ENCODE measurements at regions not wholly inside any gene's neighbourhood (a gene's known extent, or its start where the extent isn't known, plus 50 kb on each side); places are given as distances from the start of the nearest gene placed in this dataset.
"Not testable (repeated sequence)": the region's sequence is repeated elsewhere in the genome, so short reads cannot be mapped to it uniquely, and the experiment has no call there.

GRCh38 chr5:3186156-3186555, 409.5 kb upstream of the IRX1 start:
- no peak for DNase-seq

- DNase-seq = no peak
Observed at GRCh38 chr5:3185488-3185887, 410.1 kb upstream of the IRX1 start.

GRCh38 chr5:3182133-3182876, 413.3 kb upstream of the IRX1 start:
- DNase-seq = no peak

- DNase-seq = no peak
Observed at GRCh38 chr5:3181671-3182070, 414.0 kb upstream of the IRX1 start.

GRCh38 chr5:3180636-3181035, 415.0 kb upstream of the IRX1 start:
- DNase-seq = no peak

DNA sequence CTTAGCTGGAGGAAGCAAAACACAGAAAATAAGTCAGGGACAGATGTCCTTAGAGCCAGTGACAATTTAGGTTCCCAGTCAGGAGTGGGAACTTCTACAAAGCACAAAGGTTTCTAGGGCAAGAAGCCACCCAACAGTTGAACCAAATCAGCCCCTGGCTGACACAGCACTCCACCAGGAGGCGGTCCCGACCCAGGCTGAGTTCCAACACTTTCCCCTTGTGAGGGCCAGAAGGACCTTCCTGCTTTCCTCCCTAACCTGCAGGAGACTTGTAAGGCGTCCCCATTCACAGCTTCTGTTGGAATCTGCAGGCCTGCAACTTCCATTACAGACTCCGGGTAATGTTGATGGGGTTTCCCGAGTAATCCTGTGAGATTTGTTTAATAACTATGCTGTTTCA, 416.4 kb upstream of the IRX1 start:
- no peak for DNase-seq

DNA sequence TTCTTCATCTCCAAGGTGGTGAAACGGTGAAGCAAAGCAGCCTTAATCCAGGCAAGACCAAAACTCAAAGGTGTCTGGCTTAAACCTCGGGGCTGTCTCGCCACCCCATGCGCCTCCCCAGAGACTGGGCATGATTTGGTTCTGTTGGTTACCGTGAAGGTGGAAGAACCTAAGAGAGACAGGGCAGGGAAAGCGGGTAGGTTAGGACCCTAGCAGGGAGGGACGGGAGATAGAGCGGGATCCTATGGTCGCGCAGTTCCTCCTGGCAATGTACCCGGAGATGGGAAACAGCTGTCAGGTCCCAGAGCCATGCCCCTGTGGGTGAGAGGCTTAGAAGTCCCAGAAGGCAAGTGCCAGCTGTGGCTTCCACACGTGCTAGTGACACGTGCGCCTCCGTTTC, 418.3 kb upstream of the IRX1 start:
- no peak for DNase-seq

DNA sequence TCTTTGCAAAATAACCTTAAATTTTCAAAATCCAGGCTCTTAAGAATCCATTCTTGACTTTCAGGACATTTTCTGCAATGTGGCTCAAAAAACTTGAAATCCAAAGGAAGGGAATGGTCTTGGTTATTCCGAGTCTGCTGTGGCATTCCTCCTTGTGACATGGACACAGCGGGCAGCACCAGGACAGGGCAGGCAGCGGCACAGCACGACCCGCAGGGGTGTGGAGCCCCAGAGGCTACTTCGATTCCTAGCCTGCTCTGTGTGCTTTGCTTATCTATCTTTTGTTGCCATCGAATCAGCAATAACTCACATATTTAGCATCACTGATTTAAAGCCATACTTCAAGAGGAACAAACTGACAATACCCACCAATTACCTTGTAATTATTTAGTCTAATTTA, 420.2 kb upstream of the IRX1 start:
- DNase-seq = no peak

- no peak for DNase-seq
Observed at GRCh38 chr5:3167473-3167872, 416.0 kb upstream of the IRX2 start.

GRCh38 chr5:3163626-3164025, 412.1 kb upstream of the IRX2 start:
- no peak for DNase-seq

DNA sequence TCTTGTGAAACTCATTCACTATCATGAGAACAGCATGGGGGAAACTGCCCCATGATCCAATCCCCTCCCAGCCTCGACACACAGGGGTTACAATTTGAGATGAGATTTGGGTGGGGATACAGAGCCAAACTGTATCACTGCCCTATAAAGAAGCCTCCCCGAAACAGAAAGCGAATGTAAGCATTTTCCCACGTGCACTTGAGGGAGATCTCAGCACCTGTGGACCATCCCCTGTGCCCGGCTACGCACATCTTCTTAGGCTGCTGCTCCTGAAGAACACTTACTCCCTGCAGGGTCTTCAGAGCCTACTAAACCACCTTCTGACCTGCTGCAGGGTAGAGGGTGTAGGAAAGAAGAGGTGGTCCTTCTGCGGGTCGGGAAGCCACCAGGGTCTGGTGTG, 410.2 kb upstream of the IRX2 start:
- DNase-seq = no peak

- DNase-seq = no peak
Observed at GRCh38 chr5:3157214-3157613, 405.7 kb upstream of the IRX2 start.

DNA sequence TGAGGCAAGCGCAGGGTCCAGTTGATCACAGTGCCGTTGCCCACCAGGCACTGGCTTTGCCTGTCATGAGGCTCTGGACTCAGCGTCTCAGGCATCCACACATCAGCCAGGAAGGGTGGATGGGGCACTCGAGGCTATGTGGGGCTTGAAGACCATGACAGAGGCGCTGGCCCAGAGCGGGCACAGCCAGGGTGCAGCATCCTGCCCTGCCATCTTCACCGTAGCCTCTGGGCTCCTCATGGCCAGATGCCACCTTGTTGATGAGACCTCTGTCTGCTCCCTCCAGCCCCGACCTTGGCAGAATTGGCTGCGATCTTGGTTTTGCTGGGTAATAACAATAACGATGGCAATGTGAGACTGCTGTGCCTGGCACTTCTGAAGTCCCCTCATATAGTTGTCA, 404.2 kb upstream of the IRX2 start:
- DNase-seq = no peak

GRCh38 chr5:3155046-3155445, 403.6 kb upstream of the IRX2 start:
- DNase-seq = no peak

DNA sequence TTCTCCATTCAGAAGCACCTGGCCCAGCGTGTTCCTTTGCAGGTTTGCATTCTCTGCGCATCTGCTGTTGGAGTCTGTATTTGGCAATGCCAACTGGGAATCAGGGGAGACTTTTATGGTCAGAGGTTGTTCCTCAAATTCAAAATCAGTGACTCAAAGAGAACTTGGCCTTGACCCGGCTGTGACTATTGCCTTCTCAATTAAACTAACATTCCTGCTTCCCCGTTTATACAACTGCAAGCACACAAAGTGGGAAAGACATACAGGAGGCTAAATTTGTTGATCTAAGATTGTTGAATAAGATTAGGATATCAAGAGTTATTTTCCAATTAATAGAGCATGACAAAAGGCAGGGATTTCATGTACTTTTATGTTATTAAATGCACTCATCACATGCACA, 402.4 kb upstream of the IRX2 start:
- DNase-seq = no peak

- no peak for DNase-seq
Observed at GRCh38 chr5:3153226-3153858, 401.9 kb upstream of the IRX2 start.

- no peak for DNase-seq
Observed at GRCh38 chr5:3149899-3150298, 398.4 kb upstream of the IRX2 start.

- not testable (repeated sequence) for DNase-seq
Observed at GRCh38 chr5:3147405-3147804, 395.9 kb upstream of the IRX2 start.

GRCh38 chr5:3145641-3146040, 394.2 kb upstream of the IRX2 start:
- no peak for DNase-seq

GRCh38 chr5:3143382-3143781, 391.9 kb upstream of the IRX2 start:
- no peak for DNase-seq

DNA sequence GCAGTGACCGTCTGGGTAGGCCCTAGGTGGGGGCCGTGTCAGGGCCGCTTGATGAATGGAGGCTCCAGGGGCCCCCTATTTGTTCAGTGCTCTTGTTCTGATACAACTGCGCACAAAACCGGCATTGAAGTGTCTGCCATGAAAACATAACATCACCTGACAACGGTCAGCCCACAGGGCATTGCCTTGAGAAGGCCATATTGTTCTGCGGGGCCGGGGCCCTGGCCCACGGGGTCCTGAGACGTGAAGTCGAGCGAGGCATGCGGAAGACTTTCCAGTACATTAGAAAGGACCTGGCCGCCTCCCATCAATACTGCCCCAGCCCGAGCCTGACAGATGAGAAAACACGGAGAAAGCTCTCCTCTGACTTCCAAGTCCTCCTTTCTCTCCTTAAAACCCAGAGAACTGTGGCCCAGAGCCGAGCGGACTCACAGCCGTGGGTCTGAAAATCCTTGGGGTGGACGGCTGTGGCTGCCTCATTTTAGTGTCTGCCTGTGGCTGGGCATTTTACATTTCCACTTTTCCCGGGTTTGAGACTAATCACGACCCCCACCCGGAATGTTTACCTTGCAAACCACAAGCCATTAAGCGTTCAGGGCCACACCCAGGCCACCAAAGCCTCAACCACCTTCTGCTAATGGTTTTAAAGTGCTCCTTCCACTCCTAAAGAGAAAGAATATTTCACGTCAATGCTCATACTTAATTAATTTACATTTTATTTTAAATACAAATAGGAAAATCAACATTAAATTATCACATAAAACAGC, 391.0 kb upstream of the IRX2 start:
- DNase-seq = no peak

DNA sequence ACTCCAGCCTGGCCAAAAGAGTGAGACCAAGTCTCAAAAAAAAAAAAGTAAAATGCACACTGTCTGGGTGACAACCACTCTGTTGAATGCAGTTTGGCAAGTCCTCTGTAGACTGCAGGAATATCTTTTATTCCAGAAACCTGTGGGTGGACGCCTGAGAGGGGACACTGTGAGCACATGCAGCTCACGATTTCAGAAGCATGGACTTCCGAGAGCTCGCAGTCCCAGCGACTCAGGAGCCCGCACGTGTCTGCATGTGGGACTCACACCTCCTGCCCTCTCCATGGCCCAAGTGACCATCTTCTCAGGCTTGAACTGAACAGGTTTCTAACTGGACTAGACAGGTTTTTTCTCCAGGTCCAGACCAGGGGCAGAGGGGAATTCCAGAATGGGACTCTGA, 388.6 kb upstream of the IRX2 start:
- DNase-seq = no peak

- DNase-seq = no peak
Observed at GRCh38 chr5:3139499-3139931, 388.0 kb upstream of the IRX2 start.

- DNase-seq = no peak
Observed at GRCh38 chr5:3131161-3131560, 379.7 kb upstream of the IRX2 start.

All from activated CD4-positive, alpha-beta T cell treated with anti-CD3 and anti-CD28 coated beads for 4 hours (primary cell).